ENCODE measurements at regions not wholly inside any gene's neighbourhood (a gene's known extent, or its start where the extent isn't known, plus 50 kb on each side); places are given as distances from the start of the nearest gene placed in this dataset.
A peak's percentile ranks its signal among the peaks of the same experiment; 100 is the strongest.

- Histone ChIP-seq H3K4me3 (no peak overlapping the region), H3K4me1 (no peaks in the 10 kb centered on the region), H3K27ac (no peak overlapping the region), H3K36me3 (no peaks in the 10 kb centered on the region), H3K9me3 (no peaks in the 10 kb centered on the region), H3K27me3 (no peaks in the 10 kb centered on the region)
- 95 to 97% methylated on average over 4 of the region's 4 CpGs for WGBS, 2 donors
- ATAC-seq (ENCODE audit: low FRiP score in 2 of 2) (no peak), DNase-seq (no peak)
- TF ChIP-seq CTCF (IDR thresholded peaks at IDR 0.05) (no peak), POLR2AphosphoS5 (IDR thresholded peaks at IDR 0.05) (no peak), POLR2A (IDR thresholded peaks at IDR 0.05) (no peak), EP300 (IDR thresholded peaks at IDR 0.05) (no peak)
Measured at GRCh38 chr12:24048446-24048845, 99.0 kb upstream of the SOX5 start.

GRCh38 chr12:24047326-24047725 lies 97.9 kb upstream of the SOX5 start:
- Histone ChIP-seq H3K4me1 (no peaks in the 10 kb centered on the region), H3K27me3 (no peaks in the 10 kb centered on the region), H3K36me3 (no peaks in the 10 kb centered on the region), H3K27ac (no peak overlapping the region), H3K4me3 (no peak overlapping the region), H3K9me3 (no peaks in the 10 kb centered on the region)
- DNase-seq (no peak), ATAC-seq (ENCODE audit: low FRiP score in 2 of 2) (no peak)
- 74 to 86% methylated on average over 4 of the region's 4 CpGs for WGBS, 2 donors
- TF ChIP-seq EP300 (IDR thresholded peaks at IDR 0.05), result no peak
- TF ChIP-seq POLR2A (IDR thresholded peaks at IDR 0.05), result no peak
- no peak for TF ChIP-seq CTCF (IDR thresholded peaks at IDR 0.05)
- no peak for TF ChIP-seq POLR2AphosphoS5 (IDR thresholded peaks at IDR 0.05)

GRCh38 chr12:24045816-24046257 lies 96.4 kb upstream of the SOX5 start:
- H3K27ac ChIP-seq, result no peak overlapping the region
- no peaks in the 10 kb centered on the region for H3K36me3 ChIP-seq
- WGBS, 2 donors, result 7 to 14% methylated on average over 5 of the region's 5 CpGs
- H3K4me3 ChIP-seq, result no peak overlapping the region
- H3K4me1 ChIP-seq, result no peaks in the 10 kb centered on the region
- ATAC-seq (ENCODE audit: low FRiP score in 2 of 2) (peak in 1 of 2 donors; percentile 26), DNase-seq (no peak)
- no peaks in the 10 kb centered on the region for H3K27me3 ChIP-seq
- TF ChIP-seq POLR2AphosphoS5 (IDR thresholded peaks at IDR 0.05), result no peak
- TF ChIP-seq EP300 (IDR thresholded peaks at IDR 0.05), result no peak
- no peak for TF ChIP-seq POLR2A (IDR thresholded peaks at IDR 0.05)
- no peak for TF ChIP-seq CTCF (IDR thresholded peaks at IDR 0.05)
- no peaks in the 10 kb centered on the region for H3K9me3 ChIP-seq

GRCh38 chr12:24044941-24045703 lies 95.7 kb upstream of the SOX5 start:
- Histone ChIP-seq H3K27ac (no peak overlapping the region), H3K4me1 (no peaks in the 10 kb centered on the region), H3K9me3 (no peaks in the 10 kb centered on the region), H3K36me3 (no peaks in the 10 kb centered on the region), H3K27me3 (no peaks in the 10 kb centered on the region), H3K4me3 (no peak overlapping the region)
- TF ChIP-seq CTCF (IDR thresholded peaks at IDR 0.05) (no peak), POLR2AphosphoS5 (IDR thresholded peaks at IDR 0.05) (no peak), POLR2A (IDR thresholded peaks at IDR 0.05) (no peak), EP300 (IDR thresholded peaks at IDR 0.05) (no peak)
- 83 to 89% methylated on average over 5 of the region's 5 CpGs for WGBS, 2 donors
- no peak for DNase-seq
- ATAC-seq (ENCODE audit: low FRiP score in 2 of 2), result no peak

- Histone ChIP-seq H3K9me3 (no peaks in the 10 kb centered on the region), H3K27me3 (no peaks in the 10 kb centered on the region), H3K36me3 (no peaks in the 10 kb centered on the region), H3K27ac (no peak overlapping the region), H3K4me1 (no peaks in the 10 kb centered on the region), H3K4me3 (no peak overlapping the region)
- no peak for TF ChIP-seq POLR2AphosphoS5 (IDR thresholded peaks at IDR 0.05)
- TF ChIP-seq CTCF (IDR thresholded peaks at IDR 0.05), result no peak
- no peak for TF ChIP-seq EP300 (IDR thresholded peaks at IDR 0.05)
- TF ChIP-seq POLR2A (IDR thresholded peaks at IDR 0.05), result no peak
- ATAC-seq (ENCODE audit: low FRiP score in 2 of 2), result no peak
- DNase-seq, result no peak
Measured at GRCh38 chr12:24042651-24043050, 93.2 kb upstream of the SOX5 start.

Measured in upper lobe of left lung (tissue), 6 donors.